ENCODE measurements at regions not wholly inside any gene's neighbourhood (a gene's known extent, or its start where the extent isn't known, plus 50 kb on each side); places are given as distances from the start of the nearest gene placed in this dataset.

GRCh38 chr18:39564716-39565115, 1999.1 kb upstream of the CELF4 start:
- TF ChIP-seq CTCF (IDR thresholded peaks at IDR 0.05) = no peak
- no peak for TF ChIP-seq POLR2A (IDR thresholded peaks at IDR 0.05)
